GM19240 (cell line): ENCODE measurements at regions not wholly inside any gene's neighbourhood (a gene's known extent, or its start where the extent isn't known, plus 50 kb on each side); places are given as distances from the start of the nearest gene placed in this dataset.

Experiments used
- DNase-seq: peaks from one replicate; pipeline ENCODE4 v3.0.0; 2011; ENCODE audit warnings: low spot score; ENCODE audit not compliant: insufficient read length

- peak; percentile 43 for DNase-seq
Measured at GRCh38 chr3:127458696-127459604, 131.6 kb downstream of the TPRA1 start.

GRCh38 chr3:127457546-127458145 lies 132.9 kb downstream of the TPRA1 start:
- DNase-seq = no peak

- DNase-seq = no peak
Measured at GRCh38 chr3:127457094-127457475, 133.4 kb downstream of the TPRA1 start.

GRCh38 chr3:127456471-127457093 lies 134.0 kb downstream of the TPRA1 start:
- DNase-seq = no peak

- peak; percentile 69 for DNase-seq
Measured at GRCh38 chr3:127455541-127456450, 134.7 kb downstream of the TPRA1 start.

GRCh38 chr3:127454968-127455367 lies 135.6 kb downstream of the TPRA1 start:
- DNase-seq = no peak

- DNase-seq = no peak
Measured at GRCh38 chr3:127454051-127454450, 136.5 kb downstream of the TPRA1 start.

GRCh38 chr3:127452321-127452821 lies 138.2 kb downstream of the TPRA1 start:
- no peak for DNase-seq

GRCh38 chr3:127451321-127451720 lies 139.2 kb downstream of the TPRA1 start:
- DNase-seq = no peak

- no peak for DNase-seq
Measured at GRCh38 chr3:127450331-127450730, 140.2 kb downstream of the TPRA1 start.

GRCh38 chr3:127449486-127450212 lies 140.9 kb downstream of the TPRA1 start:
- DNase-seq = no peak

- DNase-seq = no peak
Measured at GRCh38 chr3:127448671-127449070, 141.9 kb downstream of the TPRA1 start.

GRCh38 chr3:127448161-127448561 lies 142.4 kb downstream of the TPRA1 start:
- no peak for DNase-seq

- no peak for DNase-seq
Measured at GRCh38 chr3:127446756-127447155, 143.8 kb downstream of the TPRA1 start.

- no peak for DNase-seq
Measured at GRCh38 chr3:127445581-127446343, 144.8 kb downstream of the TPRA1 start.

- DNase-seq = no peak
Measured at GRCh38 chr3:127444761-127445160, 145.8 kb downstream of the TPRA1 start.

- DNase-seq = no peak
Measured at GRCh38 chr3:127443581-127444375, 146.8 kb downstream of the TPRA1 start.

GRCh38 chr3:127442506-127442905 lies 148.0 kb downstream of the TPRA1 start:
- DNase-seq = no peak

- DNase-seq = no peak
Measured at GRCh38 chr3:127441764-127442163, 148.8 kb downstream of the TPRA1 start.
